Colon (tissue), 2 donors: ENCODE measurements at regions not wholly inside any gene's neighbourhood (a gene's known extent, or its start where the extent isn't known, plus 50 kb on each side); places are given as distances from the start of the nearest gene placed in this dataset.

Experiments used
- FAIRE-seq: peaks from 2 replicates; lab custom pipeline; 2012; peaks lifted over from hg19 to GRCh38; lab: Jason Lieb, UNC
- donor health status: control.
- donor health status: control.

DNA sequence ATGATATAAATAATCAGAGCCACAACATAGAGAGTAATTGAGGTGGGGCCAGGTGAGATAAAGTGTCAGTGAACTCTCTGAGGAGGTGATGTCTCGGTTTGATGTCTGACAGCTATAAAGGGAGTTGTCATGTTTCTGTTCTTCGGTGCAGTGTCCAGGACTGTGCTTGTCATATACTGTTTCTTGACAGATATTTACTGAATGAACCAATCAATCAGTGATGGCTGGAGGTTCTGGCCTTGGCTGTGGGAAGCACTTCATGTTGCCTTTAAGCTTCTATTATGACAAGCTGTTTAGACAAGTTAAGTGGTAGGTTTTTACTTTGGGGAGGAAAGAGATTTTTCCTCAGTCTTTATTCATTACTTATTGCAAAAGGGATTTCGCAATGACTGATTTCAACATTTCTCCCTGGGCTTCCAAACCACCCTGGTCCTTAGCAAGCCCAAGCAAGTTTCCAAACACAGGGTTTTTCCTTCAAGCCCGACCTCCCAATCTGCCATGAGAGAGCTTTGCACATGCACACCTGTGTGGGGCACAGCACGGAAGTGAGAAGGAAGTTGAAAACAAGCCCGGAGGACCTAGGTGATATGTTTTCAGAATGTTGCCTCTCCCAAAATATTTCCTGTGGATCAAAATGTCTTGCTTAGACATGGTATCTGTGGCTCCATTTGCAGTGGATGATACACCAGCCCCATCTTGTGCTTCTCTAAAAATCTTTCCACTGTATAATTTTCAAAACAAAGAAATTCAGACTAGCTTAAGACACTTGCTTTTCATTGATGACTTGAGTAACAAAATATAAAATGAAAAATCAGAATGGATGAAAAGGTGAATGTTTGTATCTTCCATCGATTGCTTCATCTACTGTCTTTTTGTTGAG is 567.3 kb upstream of the BTBD3 start:
- FAIRE-seq = no peak

DNA sequence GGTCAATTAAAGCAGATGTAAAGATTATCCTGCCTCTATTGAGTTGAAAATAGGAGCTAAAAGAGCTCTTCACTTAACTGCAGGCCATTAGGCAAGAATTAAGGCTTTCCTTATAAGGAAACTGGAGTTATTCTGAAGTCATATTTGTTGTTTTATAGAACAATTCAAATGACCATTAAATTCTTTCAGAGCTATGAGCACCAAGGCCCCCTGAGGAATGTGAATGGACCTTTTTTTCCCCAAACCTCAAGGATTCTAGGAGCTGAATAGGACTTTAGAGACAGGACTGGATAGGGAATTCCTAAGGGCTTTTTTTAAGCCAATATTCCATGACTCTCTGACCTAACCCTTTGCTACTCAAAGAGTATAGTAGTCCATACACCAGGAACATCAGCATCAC is 565.7 kb upstream of the BTBD3 start:
- FAIRE-seq = no peak

DNA sequence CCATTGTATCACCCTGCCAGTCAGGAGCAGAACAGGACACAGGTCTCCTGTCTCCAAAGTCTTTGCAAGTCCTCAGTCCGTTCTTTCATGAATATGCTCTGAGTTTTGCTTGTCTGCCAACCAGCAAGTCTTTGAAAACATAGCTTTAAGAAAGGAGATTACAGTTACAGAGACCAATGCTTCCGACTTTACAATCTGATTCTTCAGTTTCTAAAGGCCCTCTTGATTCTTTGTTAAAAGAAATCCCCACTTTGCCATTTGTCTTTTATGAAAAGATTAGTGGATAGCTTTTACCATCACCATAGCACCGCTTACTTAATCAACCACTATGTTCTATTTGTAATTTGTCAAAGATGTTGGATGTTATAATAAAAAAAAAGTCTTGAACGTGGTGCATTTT is 562.8 kb upstream of the BTBD3 start:
- no peak for FAIRE-seq

DNA sequence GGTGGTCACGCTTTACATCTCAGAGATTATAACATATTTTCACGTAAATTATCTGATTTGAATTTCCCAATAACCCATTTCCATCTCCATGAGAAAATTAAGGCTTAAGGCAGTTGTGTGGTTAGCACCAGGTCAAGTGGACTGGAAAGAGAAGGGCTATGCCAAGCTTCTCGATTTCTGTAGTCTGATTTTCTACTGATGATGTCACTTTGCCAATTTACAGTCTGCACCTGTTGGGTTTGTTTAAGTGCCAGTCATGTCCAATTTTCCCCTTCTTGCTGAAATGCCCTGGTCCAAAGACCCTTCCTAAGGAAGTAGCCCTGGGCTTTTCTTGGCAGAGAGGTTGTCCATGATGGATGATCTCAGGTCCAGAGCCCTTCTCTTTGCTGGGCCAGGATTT is 562.3 kb upstream of the BTBD3 start:
- no peak for FAIRE-seq

DNA sequence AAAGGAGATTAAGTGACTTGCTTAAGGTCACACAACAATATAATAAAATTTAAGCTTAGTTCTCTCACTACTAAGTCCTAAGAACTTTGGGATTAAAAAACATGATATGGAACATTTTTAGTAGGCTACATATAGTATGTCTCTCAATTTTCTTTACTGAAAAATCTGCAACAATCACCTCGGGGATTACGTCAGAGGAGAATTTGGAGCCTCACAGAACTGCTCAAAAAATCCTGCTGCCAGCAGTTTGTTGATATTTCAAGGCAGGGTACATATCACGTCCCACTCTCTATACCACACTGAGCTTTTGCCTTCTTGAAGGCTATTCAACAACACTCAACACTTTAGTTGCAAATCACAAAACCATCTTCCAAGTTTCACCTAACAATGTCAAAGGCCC is 561.6 kb upstream of the BTBD3 start:
- FAIRE-seq = no peak

DNA sequence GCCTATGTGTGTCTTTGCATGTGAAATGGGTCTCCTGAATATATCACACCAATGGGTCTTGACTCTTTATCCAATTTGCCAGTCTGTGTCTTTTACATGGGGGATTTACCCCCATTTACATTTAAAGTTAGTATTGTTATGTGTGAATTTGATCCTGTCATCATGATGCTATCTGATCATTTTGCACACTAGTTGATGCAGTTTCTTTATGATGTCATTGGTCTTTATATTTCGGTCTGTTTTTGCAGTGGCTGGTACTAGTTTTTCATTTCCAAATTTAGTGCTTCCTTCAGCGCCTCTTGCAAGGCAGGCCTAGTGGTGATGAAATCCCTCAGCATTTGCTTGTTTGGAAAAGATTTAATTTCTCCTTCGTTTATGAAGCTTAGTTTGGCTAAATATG is 555.2 kb upstream of the BTBD3 start:
- FAIRE-seq = no peak

DNA sequence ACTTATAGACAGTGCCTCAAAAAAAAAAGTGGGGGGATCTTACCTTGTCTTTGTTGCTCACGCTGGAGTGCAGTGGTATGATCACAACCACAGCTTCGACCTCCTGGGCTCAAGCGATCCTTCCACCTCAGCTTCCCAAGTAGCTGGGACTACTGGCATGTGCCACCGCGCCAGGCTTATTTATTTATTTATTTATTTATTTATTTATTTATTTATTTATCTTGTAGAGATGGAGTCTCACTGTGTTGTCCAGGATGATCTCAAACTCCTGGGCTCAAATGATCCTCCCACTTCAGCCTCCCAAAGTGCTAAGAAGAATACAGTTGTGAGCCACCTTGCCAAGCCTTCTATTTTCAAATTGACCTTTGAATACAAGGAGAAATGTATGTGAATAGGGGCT is 553.0 kb upstream of the BTBD3 start:
- no peak for FAIRE-seq

DNA sequence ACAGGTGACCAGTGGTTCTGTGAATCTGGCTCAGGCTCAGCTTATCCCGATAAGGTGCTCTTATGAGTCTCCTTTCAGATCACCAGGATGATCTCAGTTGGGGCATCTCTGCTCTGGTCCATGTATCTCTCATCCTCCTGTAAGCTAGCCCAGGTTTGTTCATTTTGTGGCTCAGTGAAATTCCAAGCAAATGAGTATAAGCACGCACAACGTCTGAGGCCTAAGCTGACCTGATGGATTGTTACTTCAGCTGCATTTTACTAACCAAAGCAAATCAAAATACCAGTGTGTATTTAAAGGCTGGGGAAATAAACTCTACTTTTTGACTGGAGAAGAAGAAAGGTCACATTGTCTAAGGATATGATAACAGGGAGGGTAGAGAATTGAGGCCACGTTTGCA is 551.0 kb upstream of the BTBD3 start:
- no peak for FAIRE-seq

DNA sequence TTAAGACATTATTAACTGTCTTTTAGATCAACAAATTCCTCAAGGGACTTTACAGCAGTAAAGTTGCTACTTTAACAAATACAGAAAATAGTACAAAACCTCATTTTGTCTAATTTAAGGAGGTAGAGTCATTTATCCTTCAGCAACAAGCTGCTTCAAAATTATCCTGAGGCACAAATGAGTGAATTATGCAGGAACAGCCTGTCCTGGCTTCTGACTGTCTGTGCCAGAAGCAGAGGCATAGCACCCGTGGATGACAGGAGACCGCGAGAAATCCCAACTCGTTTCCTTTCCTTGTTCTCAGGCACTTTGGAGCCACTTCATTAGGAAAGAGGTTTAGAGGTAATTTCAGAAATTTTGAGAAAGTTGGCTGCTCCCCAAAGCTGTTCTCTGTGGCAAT is 549.2 kb upstream of the BTBD3 start:
- no peak for FAIRE-seq

DNA sequence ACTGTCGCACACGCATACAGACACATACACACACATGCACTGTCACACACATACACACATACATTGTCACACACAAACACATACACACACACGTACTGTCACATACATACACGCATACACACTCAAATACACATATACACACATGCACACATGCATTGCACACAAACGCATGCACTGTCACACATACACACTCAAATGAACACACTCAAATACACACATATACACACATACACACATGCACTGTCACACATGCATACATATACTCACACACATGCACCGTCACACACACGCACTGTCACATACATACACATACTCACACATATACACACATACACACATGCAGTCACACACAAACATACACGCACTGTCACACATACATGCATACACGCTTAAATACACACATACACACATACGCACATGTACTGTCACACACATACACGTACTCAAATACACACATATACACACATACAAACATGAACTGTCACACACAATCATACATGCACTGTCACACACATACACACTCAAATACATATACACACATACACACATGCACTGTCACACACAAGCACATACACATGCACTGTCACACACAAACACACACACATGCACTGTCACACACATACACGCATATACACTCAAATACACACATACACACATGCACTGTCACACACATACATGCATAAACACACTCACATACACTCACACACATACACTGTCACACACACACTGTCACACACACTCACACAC is 548.6 kb upstream of the BTBD3 start:
- FAIRE-seq = no peak

DNA sequence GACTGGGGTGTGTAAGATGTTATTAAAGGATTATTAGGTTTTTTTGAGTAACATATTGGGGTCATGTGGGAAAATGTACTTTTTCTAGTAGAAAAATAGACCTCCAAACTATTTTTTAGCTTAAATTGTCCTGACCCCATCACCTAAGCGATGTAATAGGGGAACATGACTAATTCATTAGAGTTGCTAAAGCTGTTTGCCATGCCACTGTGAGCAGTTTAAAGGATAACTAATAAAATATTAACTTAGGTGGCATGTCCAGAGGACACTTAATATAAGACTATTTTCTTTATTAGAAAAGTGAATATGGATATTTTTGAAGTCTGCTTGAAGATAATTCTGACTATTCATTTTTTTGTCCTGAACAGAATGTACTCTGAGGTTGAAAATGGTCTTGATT is 545.9 kb upstream of the BTBD3 start:
- FAIRE-seq = no peak

DNA sequence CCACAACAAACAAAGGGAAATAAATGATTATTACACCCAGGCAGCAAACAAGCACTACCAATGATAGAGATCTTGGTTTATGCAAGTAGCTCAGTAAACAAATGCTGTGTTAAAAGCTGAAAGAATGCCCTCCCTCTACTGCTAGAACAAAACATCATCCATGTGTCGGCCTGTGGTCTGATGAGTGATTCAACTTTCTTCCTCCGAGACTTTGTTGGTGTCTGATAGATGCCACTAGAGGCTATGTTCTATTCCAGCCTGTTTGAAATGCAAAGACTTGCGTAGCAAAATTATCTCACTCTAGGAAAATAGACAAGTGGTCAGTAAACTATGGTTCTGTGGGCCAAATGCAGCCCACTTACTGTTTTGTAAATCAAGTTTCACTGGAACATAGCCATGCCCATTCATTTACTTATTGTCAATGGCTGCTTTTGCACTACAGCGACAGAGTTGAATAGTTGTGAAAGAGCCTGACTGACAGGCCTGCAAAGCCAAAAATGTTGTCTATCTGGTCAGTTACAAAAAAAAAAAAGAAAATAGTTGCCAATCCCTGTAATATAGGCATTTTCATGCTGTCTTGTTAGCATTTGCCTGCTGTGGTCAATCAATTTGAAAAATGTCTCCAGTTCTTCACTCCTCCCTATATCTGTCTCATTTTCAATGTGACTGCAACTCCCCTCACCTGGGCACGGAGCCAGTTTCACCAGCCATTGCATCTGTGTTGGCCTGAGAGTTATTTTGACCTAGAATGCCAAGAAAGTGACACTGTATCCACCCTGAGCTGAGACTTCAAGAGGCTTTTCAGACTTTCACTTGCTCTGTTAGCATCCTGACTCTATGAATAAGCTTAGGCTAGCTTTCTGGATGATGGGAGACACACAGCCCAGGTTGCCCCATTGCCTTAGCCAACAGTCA is 544.6 kb upstream of the BTBD3 start:
- no peak for FAIRE-seq

DNA sequence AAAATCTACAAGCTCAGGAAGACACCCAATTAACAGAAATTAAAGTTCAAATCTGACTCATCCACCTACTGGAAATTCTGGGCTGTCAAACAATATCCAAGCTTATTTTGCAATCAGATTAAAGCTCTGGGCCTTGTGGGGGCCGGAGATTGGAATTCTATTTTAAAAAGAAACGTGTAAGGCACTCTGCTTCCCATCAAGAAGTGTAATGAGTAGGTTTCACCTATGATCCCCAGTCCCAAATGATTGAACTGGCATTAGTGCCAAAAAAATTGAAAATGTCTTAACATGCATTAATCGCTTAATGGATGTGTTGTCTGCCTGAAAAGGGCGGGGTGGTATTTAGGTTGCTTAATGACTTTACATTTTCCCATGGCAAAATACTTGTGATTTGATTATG is 542.4 kb upstream of the BTBD3 start:
- FAIRE-seq = no peak

DNA sequence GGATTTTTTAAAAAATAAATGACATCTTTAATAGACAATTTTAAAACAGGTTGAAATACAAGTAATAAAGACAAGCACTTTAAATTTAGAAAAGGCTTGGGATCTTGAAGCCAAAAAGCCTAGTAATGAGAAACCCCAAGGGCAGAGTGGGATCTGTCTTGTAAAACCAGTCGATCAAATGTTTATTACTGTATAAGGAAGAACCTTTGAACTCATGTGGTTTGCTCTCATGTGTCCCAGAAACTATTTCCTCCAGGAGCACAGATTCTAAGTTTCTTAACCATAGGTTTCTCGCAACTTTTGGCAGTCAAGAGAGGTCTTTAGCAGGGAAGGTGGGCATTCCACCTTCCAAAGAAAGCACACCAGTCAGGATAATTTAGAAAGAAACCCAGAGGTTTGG is 541.7 kb upstream of the BTBD3 start:
- FAIRE-seq = no peak

DNA sequence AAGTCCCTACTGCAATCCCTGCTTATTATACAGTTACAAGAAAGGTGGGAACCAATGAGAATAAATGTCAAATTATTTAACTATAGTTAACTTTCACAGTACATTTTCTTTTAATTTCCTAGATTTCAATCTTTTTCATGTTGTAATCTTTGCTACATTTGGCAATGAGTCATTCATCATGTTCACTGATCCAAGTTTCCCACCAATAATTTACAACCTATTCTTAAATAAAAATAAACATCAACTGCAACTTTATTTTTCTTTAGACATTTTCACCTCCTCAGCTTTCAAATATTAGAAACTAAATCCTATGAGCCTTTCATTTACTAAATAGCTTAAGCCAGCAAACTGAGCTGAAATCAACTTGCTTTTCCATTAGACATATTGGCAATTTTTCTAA is 541.3 kb upstream of the BTBD3 start:
- FAIRE-seq = no peak

DNA sequence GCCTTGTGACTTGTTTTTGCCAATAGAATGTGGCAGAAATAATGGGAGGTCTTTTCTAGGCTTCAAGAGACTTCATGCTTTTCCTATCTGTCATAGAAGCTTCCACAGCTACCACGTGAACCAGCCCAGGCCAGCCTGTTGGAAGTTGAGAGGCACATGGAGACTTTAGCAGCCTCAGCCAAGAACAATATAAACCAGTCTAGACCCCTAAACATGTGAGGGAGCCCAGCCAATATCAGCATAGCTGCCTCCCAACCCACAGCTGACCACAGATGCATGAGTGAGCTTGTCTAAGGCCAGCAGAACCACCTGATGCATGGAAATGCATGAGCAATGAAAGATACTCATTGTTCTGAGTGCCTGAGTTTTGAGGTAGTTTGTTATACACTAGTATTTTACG is 540.7 kb upstream of the BTBD3 start:
- FAIRE-seq = no peak

DNA sequence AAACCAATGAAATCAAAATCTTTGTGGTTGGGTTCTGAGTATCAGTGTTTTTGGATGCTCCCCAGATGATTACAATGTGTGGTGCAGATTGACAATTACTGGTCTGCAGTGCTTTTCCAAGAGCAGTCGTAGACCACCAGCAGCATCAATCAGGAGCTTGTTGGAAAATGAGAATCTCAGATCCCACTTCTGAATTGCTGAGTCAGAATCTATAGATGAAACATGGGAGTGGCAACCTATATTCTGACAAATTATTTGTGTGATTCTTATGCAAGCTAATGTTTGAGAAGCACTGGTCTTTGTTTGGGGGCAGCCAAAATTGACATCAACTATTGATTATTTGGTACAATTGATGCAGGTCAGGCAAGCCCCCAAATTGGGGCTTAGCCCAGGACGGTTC is 539.9 kb upstream of the BTBD3 start:
- FAIRE-seq = no peak

DNA sequence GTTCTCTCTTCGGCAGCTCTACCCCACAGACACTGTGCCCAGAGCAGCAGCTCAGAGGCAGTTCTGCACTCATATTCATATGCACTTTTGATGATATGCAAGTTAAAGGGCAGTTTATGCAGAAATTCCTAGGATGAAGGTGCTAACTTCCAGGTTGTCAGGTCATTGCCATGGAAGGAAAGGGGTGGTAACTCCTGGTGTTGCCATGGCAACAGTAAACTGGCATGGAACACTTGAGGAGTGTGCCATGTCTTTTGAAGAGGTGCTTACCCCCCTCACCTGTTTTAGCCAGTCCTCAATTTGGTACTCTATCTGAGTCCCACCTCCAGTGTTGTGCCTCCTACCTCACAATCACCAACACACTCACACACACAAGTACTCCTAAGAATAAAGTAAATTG is 539.4 kb upstream of the BTBD3 start:
- FAIRE-seq = no peak

DNA sequence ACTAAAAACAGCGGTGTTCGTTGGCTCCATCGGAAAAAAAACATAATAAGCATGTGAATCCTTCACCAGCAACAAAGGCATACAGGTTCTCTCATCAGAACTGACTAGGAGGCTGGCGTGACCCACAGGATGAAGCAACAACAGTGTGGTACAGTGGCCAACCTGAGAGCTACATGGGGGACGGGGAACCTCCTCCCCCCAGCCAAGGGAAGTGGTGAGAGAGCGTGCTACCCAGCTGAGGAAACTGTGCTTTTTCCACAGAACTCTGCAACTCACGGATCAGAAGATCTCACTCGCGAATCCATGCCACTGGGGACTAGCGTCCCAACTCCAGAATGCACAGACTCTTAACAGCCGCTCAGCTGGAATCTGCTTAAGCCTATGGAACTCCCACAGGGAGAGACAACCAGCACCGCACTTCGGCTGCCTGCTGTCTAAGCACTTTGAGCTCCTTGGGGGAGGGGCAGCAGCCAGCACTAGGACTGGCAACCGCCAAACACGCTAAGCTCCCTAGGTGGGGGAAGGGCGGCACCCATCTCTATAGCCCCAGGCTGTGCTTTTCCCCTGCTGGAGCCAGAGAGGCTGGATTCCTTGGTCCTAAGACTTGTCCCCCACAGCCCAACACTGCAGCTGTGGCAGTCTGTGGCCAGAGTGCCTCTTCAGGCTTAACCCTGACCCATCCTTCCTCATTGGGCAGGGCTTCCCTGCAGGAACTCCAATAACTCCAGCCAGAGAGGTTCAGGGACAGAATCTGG is 538.3 kb upstream of the BTBD3 start:
- FAIRE-seq = no peak

DNA sequence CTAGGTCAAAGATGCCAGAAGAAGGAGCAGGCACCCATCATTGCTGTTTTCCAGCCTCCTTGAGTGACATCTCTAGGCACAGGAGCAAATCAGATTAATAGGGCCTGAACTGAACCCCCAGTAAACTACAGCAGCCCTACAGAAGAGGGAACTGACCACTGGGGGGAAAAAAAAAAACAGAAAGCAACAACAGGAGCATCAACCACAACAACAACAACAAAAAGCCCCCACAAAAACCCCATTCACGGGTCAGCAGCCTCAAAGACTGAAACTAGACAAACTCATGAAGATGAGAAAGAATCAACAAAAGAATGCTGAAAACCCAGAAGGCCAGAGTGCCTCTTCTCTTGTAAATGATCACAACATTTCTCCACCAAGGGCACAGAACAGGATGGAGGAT is 537.4 kb upstream of the BTBD3 start:
- no peak for FAIRE-seq

DNA sequence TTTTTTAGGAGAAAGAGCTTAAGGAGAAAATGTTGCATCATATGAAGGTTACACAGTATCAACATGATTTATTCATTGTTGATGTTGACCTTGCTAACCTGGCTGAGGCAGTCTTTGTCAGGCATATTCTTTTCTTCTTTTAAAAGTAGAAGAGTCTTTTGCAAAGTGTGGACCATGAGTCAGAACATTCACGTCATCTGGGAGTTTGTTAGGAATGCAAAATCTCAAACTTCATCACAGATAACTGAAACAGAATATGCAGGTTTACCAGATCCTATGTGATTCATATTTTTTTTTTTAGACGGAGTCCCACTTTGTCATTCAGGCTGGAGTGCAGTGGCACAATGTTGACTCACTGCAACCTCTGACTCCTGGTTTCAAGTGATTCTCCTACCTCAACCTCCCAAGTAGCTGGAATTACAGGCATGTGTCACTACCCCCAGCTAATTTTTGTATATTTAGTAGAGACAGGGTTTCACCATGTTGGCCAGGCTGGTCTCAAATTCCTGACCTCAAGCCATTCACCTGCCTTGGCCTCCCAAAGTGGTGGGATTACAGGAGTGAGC is 530.4 kb upstream of the BTBD3 start:
- no peak for FAIRE-seq

DNA sequence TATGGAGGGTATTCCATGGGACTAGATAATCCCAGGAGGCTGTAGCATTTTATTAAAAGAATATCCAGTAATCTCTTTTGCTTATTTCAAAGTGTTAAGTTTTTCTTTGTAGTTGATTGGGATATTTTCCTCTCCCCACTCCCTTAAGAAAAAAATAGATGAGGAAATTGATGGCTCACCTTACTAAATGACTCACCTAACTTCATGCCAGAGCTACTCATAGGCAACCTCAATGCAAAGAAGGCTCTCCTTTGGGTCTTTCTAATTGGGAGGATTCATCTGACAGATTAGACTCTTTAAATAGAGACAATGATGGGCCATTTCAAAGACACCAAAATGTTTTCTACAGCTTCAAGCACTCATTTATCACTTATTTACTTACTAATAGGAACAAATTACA is 528.5 kb upstream of the BTBD3 start:
- FAIRE-seq = no peak
